H1 (cell line): ENCODE measurements at regions not wholly inside any gene's neighbourhood (a gene's known extent, or its start where the extent isn't known, plus 50 kb on each side); places are given as distances from the start of the nearest gene placed in this dataset.

ENCODE experiments used
- RFX5 ChIP-seq: IDR thresholded peaks from 2 replicates; pipeline ENCODE4 v1.6.1; 2011; ENCODE audit warnings: low read depth, low read length, improper control_type of control experiment, borderline replicate concordance
- SIN3A ChIP-seq, 2 experiments: IDR thresholded peaks in 1 of 2; conservative IDR thresholded peaks in 1 of 2; 2 replicates each; pipeline ENCODE4 v1.6.1; 2011 to 2012; ENCODE audit warnings: low read length in 2 of 2, improper control_type of control experiment in 1 of 2, low read depth in 1 of 2, mild to moderate bottlenecking in 1 of 2

GRCh38 chr4:126559961-126560360 lies 1072.8 kb upstream of the INTU start (continued):
- TF ChIP-seq SIN3A (conservative IDR thresholded peaks at IDR 0.05 in 1 of 2, IDR thresholded peaks at IDR 0.05 in 1 of 2; ENCODE audit: low read depth in 1 of 2, low read length in 2 of 2) (no peak), RFX5 (no peak)
